Kidney (tissue), 13 donors: ENCODE measurements at regions not wholly inside any gene's neighbourhood (a gene's known extent, or its start where the extent isn't known, plus 50 kb on each side); places are given as distances from the start of the nearest gene placed in this dataset.

Source experiments
- DNase-seq, 5 donors: peaks; one replicate each; pipeline ENCODE4 v3.0.0-alpha.2; 2013 to 2020
- FAIRE-seq: peaks from 2 replicates; lab custom pipeline; 2012; peaks lifted over from hg19 to GRCh38; lab: Jason Lieb, UNC
- H3K27ac ChIP-seq, 2 donors: one replicate each; pipeline ENCODE4 v1.7.0; 2013; ENCODE audit warnings: low read depth in 2 of 2, low read length in 2 of 2, inconsistent platforms in 1 of 2
- H3K27me3 ChIP-seq: one replicate; pipeline ENCODE4 v1.7.1; 2013; ENCODE audit warnings: low read length, inconsistent platforms; ENCODE audit not compliant: control insufficient read depth, insufficient read depth
- H3K36me3 ChIP-seq, 3 donors: one replicate each; pipeline versions ENCODE4 v1.7.0 to v1.7.1; 2013; ENCODE audit warnings: low read length in 3 of 3, control low read depth in 1 of 3, inconsistent platforms in 1 of 3; ENCODE audit not compliant: insufficient read depth in 3 of 3, control insufficient read depth in 2 of 3
- H3K4me1 ChIP-seq, 3 donors: one replicate each; pipeline versions ENCODE4 v1.7.0 to v1.7.1; 2013; ENCODE audit warnings: low read length in 3 of 3, inconsistent platforms in 1 of 3, low read depth in 1 of 3; ENCODE audit not compliant: control insufficient read depth in 2 of 3, insufficient read depth in 2 of 3
- H3K4me3 ChIP-seq, 3 donors: one replicate each; pipeline versions ENCODE4 v1.7.0 to v1.8.1; 2013; ENCODE audit warnings: low read length in 3 of 3, control low read depth in 1 of 3, inconsistent platforms in 1 of 3
- H3K9ac ChIP-seq, 3 donors: one replicate each; pipeline versions ENCODE4 v1.7.0 to v1.7.1; 2013; ENCODE audit warnings: low read length in 3 of 3, control low read depth in 1 of 3, inconsistent platforms in 1 of 3
- H3K9me3 ChIP-seq, 3 donors: one replicate each; pipeline versions ENCODE4 v1.7.0 to v1.7.1; 2013; ENCODE audit warnings: low read length in 3 of 3, control low read depth in 1 of 3, inconsistent platforms in 1 of 3; ENCODE audit not compliant: control insufficient read depth in 2 of 3, insufficient read depth in 1 of 3
- CTCF ChIP-seq: IDR thresholded peaks from 3 replicates; pipeline ENCODE4 v1.5.1; 2012; ENCODE audit warnings: mild to moderate bottlenecking, moderate library complexity, borderline replicate concordance; ENCODE audit not compliant: insufficient read depth; ENCODE audit errors: extremely low read depth
- intact Hi-C: fragments of 100-400 bp; cut with DNase I; formaldehyde crosslinking; loops from one replicate; pipeline ENCODE4 v1.11.1; 2022
- donor health status: control.
- donor health status: control.
- donor health status: control.
- donor health status: control.
- donor health status: control.
- donor health status: DM: yes; HTN: yes; CAD: no.
- donor health status: Normal renal cell carcinoma (clear cell type).

- no peaks in the 10 kb centered on the region for H3K4me1 ChIP-seq
- H3K4me3 ChIP-seq = no peak overlapping the region
- no peak overlapping the region for H3K9ac ChIP-seq
- no peak for TF ChIP-seq CTCF
- DNase-seq (no peak), FAIRE-seq (no peak)
- no peak overlapping the region for H3K27ac ChIP-seq
- no peaks in the 10 kb centered on the region for H3K36me3 ChIP-seq
- peaks cover 0 to 2% (median 0%) of the 10 kb centered on the region in 3 donors for H3K9me3 ChIP-seq
- intact Hi-C loops = no loop called here
- H3K27me3 ChIP-seq = no peaks in the 10 kb centered on the region
These were observed 257.0 kb downstream of the TSHZ3 start for GRCh38 chr19:31092274-31092673.

- no peak for FAIRE-seq
- H3K36me3 ChIP-seq = no peaks in the 10 kb centered on the region
- no peaks in the 10 kb centered on the region for H3K27me3 ChIP-seq
- intact Hi-C loops = no loop called here
- no peak overlapping the region for H3K4me3 ChIP-seq
- DNase-seq = no peak
- H3K27ac ChIP-seq = no peak overlapping the region
- no peak overlapping the region for H3K9ac ChIP-seq
- no peaks in the 10 kb centered on the region for H3K4me1 ChIP-seq
- H3K9me3 ChIP-seq = no peaks in the 10 kb centered on the region
- TF ChIP-seq CTCF = no peak
These were observed 259.6 kb downstream of the TSHZ3 start for GRCh38 chr19:31089681-31090080.

- no peaks in the 10 kb centered on the region for H3K9me3 ChIP-seq
- H3K9ac ChIP-seq = no peak overlapping the region
- DNase-seq (no peak), FAIRE-seq (no peak)
- H3K27me3 ChIP-seq = no peaks in the 10 kb centered on the region
- H3K36me3 ChIP-seq = no peaks in the 10 kb centered on the region
- TF ChIP-seq CTCF = no peak
- H3K27ac ChIP-seq = no peak overlapping the region
- intact Hi-C loops = no loop called here
- H3K4me3 ChIP-seq = no peak overlapping the region
- H3K4me1 ChIP-seq = no peaks in the 10 kb centered on the region
These were observed 264.1 kb downstream of the TSHZ3 start for GRCh38 chr19:31085125-31085524.

- H3K9me3 ChIP-seq = no peaks in the 10 kb centered on the region
- no peak overlapping the region for H3K4me3 ChIP-seq
- H3K27me3 ChIP-seq = no peaks in the 10 kb centered on the region
- TF ChIP-seq CTCF = no peak
- FAIRE-seq = no peak
- intact Hi-C loops = no loop called here
- DNase-seq = no peak
- no peaks in the 10 kb centered on the region for H3K36me3 ChIP-seq
- no peaks in the 10 kb centered on the region for H3K4me1 ChIP-seq
- no peak overlapping the region for H3K27ac ChIP-seq
- H3K9ac ChIP-seq = no peak overlapping the region
These were observed 266.1 kb downstream of the TSHZ3 start for GRCh38 chr19:31083105-31083504.
